ENCODE measurements at regions not wholly inside any gene's neighbourhood (a gene's known extent, or its start where the extent isn't known, plus 50 kb on each side); places are given as distances from the start of the nearest gene placed in this dataset.

DNA sequence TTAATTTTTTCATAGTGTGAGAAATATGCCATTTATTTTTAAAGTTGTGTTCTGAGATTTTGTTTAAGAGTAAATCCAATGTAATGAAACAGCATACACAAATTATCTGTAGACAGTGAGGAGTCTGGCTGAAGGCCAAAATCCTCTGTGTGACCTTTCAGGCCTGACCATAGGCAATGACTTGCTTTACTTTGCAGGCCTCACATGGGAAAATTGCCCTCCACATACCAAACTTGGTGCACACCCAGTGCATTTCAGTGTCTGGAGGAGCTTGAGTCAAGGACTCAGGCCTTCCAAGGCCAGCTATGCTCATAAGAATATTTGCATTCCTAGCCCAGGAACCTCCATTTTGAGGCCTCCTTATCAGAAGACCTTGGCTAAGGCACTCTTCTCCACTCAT lies 430.1 kb downstream of the GABRG1 start:
- intact Hi-C loops (cut with micrococcal nuclease) (no loop called here), dilution Hi-C loops (cut with MboI; ENCODE audit: extremely low pct_ligation_motif_present, low sequenced_read_pairs) (no loop called here)
- BruUV-seq (replicated peaks): no TSS peak
- Histone ChIP-seq H3K9ac (replicated peaks; ENCODE audit: extremely low read depth, insufficient read depth, low read length) (no peak overlapping the region), H3K36me3 (ENCODE audit: control insufficient read depth in 2 of 2, extremely low read depth in 1 of 2, insufficient read depth in 2 of 2, low read length in 2 of 2) (no peaks in the 10 kb centered on the region), H3K27ac (ENCODE audit: insufficient read depth, low read depth, low read length) (no peak overlapping the region), H3K79me2 (ENCODE audit: control insufficient read depth, insufficient read depth, low read length) (no peaks in the 10 kb centered on the region), H2AFZ (ENCODE audit: low read depth, low read length) (no peak overlapping the region), H3K4me1 (ENCODE audit: control insufficient read depth, extremely low read depth, insufficient read depth, low read length) (no peaks in the 10 kb centered on the region), H4K20me1 (replicated peaks; ENCODE audit: control insufficient read depth, extremely low read depth, insufficient read depth, low read length) (no peaks in the 10 kb centered on the region), H3K9me1 (replicated peaks; ENCODE audit: control insufficient read depth, extremely low read depth, insufficient read depth, low read length) (no peaks in the 10 kb centered on the region), H3K4me2 (ENCODE audit: insufficient read depth, low read length) (no peak overlapping the region), H3K9me3 (replicated peaks; ENCODE audit: control insufficient read depth, insufficient read depth, low read length) (peaks cover 6% of the 10 kb centered on the region), H3K4me3 (replicated peaks in 1 of 3; ENCODE audit: insufficient read depth in 1 of 3, low read depth in 1 of 3, low read length in 3 of 3) (no peak overlapping the region), H3K27me3 (ENCODE audit: control insufficient read depth in 2 of 2, insufficient read depth in 2 of 2, low read length in 2 of 2) (no peaks in the 10 kb centered on the region)
- no peak for TF ChIP-seq JUN (IDR thresholded peaks at IDR 0.05; ENCODE audit: borderline replicate concordance, insufficient read depth, insufficient read length, low read depth)
- TF ChIP-seq POLR2AphosphoS5 (IDR thresholded peaks at IDR 0.05; ENCODE audit: insufficient read depth, low read depth, low read length): no peak
- no peak for TF ChIP-seq EZH2 (IDR thresholded peaks at IDR 0.05; ENCODE audit: borderline replicate concordance, low read depth, low read length, severe bottlenecking)
- TF ChIP-seq, protein P1, sequence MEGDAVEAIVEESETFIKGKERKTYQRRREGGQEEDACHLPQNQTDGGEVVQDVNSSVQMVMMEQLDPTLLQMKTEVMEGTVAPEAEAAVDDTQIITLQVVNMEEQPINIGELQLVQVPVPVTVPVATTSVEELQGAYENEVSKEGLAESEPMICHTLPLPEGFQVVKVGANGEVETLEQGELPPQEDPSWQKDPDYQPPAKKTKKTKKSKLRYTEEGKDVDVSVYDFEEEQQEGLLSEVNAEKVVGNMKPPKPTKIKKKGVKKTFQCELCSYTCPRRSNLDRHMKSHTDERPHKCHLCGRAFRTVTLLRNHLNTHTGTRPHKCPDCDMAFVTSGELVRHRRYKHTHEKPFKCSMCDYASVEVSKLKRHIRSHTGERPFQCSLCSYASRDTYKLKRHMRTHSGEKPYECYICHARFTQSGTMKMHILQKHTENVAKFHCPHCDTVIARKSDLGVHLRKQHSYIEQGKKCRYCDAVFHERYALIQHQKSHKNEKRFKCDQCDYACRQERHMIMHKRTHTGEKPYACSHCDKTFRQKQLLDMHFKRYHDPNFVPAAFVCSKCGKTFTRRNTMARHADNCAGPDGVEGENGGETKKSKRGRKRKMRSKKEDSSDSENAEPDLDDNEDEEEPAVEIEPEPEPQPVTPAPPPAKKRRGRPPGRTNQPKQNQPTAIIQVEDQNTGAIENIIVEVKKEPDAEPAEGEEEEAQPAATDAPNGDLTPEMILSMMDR (IDR thresholded peaks at IDR 0.05; ENCODE audit: extremely low read depth in 1 of 2, insufficient read depth in 1 of 2, low read depth in 1 of 2, low read length in 2 of 2): no peak
- no peak for TF ChIP-seq POLR2A (IDR thresholded peaks at IDR 0.05; ENCODE audit: low read depth, low read length)
- no peak for TF ChIP-seq FOS (IDR thresholded peaks at IDR 0.05; ENCODE audit: borderline replicate concordance, insufficient read depth, low read length)
- TF ChIP-seq MYC (IDR thresholded peaks at IDR 0.05; ENCODE audit: low read depth, low read length): no peak
- TF ChIP-seq, protein P2, sequence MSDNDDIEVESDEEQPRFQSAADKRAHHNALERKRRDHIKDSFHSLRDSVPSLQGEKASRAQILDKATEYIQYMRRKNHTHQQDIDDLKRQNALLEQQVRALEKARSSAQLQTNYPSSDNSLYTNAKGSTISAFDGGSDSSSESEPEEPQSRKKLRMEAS (IDR thresholded peaks at IDR 0.05; ENCODE audit: insufficient read depth, insufficient read length): no peak
- TF ChIP-seq GATA2 (IDR thresholded peaks at IDR 0.05; ENCODE audit: insufficient read depth, insufficient read length, low read depth, low read length): no peak
- ChIA-PET CTCF (no interaction called here), POLR2A (no interaction called here)
- FAIRE-seq (no peak), DNase-seq (ENCODE audit: low read depth, low spot score) (no peak)

Measured in endothelial cell of umbilical vein (primary cell).